Left cardiac atrium (tissue), 4 donors: ENCODE measurements at regions not wholly inside any gene's neighbourhood (a gene's known extent, or its start where the extent isn't known, plus 50 kb on each side); places are given as distances from the start of the nearest gene placed in this dataset.
A peak's percentile ranks its signal among the peaks of the same experiment; 100 is the strongest.

Source experiments
- ATAC-seq, 2 donors: fragments of 200-7000 bp; cut with Tn5 transposase; one replicate each; pipeline ENCODE4 v1.9.1; 2020; ENCODE audit warnings: mild to moderate bottlenecking in 2 of 2, moderate library complexity in 2 of 2
- DNase-seq: peaks from one replicate; pipeline ENCODE4 v3.0.0-alpha.2; 2020
- intact Hi-C, 2 donors: fragments of 100-400 bp; cut with DNase I; formaldehyde crosslinking; loops; one replicate each; pipeline versions ENCODE4 v1.14.1 to v1.15.1; 2022 to 2023
- donor health status: DM: no; HTN: yes; CAD: no.
- donor health status: DM: no; HTN: yes; CAD: no; lungs with severe emphysema.
- donor health status: DM: yes; HTN: yes; CAD: no.
- donor health status: Dilated cardiomyopathy.

DNA sequence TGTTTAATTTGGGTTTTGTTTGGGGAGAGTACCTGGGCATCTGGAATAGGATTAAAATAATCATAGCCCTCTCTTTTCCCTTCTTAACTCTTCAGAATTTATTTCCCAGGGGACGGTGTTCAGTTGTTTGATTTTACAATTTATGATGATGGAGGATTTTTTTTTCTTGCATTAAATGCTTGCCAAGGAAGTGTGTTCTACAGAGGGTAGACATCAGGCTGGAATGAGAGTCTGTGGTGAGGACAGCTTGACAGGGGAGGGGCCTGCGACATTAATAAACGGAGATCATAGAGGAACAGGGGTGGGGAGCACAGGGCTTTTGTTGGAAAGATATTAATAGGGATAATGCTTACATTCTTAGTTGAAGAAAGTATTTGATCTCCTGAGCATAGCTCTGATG lies 297.5 kb downstream of the CLIC5 start:
- intact Hi-C loops = loop anchor here (10.0 kb wide), 2 partner anchors 303 to 1243 kb away; no protein-coding TSS in a partner anchor
- ATAC-seq = no peak

DNA sequence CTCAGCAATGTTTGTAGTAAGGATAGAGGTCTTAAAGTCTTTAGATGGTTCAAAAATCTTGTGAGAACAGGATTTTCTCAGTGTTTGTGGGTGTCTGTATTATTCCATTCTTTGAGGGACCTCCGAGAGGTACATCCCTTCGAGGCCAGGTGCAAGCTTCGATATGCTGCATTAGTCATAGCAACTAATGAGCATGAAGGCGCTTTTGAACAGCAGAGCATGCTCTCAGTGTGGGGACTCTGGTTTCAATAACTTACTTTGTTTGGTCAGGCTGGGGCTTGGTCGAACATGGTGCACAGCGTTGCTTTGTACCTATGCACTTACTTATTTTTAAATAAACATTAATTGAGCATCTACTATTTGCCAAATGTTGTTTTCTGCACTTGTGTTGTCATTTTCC lies 297.9 kb downstream of the CLIC5 start:
- ATAC-seq (no peak), DNase-seq (no peak)
- intact Hi-C loops = loop anchor here (10.0 kb wide), 2 partner anchors 303 to 1243 kb away; no protein-coding TSS in a partner anchor

More for the DNA sequence above, 297.5 kb downstream of the CLIC5 start:
- no peak for DNase-seq

DNA sequence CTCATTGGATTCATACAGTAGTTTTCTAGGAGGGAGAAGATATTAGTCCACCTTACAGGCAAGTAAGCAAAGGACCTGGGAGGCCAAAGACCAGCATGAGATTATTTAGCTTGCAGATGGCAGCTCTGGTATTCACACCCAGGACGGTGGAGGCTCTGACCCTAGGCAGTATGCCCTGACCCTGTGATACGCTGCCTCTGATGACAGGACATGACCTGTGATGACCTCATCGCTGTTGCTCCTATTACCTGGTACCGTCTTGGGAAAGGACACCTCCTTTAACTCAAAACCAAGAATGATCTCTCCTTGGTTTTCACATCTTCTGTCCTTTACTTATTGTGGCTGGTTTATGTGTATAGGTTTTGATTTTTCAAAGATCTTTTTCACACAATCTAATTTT lies 298.6 kb downstream of the CLIC5 start:
- DNase-seq (no peak), ATAC-seq (no peak)
- intact Hi-C loops = loop anchor here (10.0 kb wide), 2 partner anchors 302 to 1242 kb away; no protein-coding TSS in a partner anchor

DNA sequence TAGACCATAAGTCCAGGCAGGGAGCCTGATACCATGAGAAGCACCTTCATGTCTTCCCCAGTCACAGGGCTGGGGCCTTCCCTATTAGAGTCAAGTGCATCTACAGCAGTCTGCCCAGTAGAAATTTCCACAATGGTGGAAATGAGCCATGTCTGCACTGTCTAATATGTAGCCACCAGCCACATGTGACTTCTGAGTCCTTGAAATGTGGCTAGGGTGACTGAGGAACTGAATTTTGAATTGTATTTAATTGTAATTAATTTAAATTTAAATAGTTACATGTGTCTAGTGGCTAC lies 300.2 kb downstream of the CLIC5 start:
- no peak for ATAC-seq
- intact Hi-C loops = loop anchor here (2.0 to 10.0 kb wide), 3 partner anchors 301 to 1241 kb away; no protein-coding TSS in a partner anchor
- no peak for DNase-seq

DNA sequence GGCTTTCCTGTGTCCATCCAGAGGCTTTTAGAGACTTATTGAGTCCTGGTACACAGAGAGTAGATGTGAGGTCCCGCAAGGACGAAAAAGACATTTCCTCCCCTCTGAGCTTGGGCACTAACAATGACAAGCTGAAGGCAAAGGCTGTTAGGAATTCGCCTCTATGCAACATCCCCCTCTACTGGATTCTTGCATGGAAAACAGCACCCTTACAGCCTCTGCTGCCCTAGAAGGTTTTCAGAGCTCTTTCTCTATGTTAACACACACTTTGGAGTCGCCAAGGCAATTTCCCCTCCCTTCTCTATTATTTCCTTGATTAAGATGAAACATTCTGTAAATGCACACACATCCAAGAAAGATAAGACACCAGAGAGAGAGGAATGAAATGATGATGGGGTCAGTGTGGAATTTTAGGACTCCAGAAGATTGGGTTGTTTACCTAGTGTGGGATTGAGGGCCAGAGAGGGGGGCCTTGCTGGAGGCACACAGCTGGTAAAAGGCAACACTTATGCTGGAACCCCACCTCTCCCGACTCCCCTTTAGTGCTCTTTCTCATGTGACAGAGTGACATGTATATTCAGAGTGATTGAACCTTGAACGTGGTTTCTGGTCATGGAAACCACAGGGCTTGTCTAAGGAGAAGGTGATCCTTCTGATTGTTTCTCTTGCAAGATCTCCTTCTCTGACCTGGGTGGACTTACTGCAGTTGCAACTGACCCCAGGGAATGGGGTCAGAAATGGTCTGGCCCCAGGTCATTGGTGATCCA lies 300.7 kb downstream of the CLIC5 start:
- intact Hi-C loops = loop anchor here (2.0 to 10.0 kb wide), 4 partner anchors 300 to 1240 kb away; no protein-coding TSS in a partner anchor
- ATAC-seq (peak; percentile 93), DNase-seq (no peak)

DNA sequence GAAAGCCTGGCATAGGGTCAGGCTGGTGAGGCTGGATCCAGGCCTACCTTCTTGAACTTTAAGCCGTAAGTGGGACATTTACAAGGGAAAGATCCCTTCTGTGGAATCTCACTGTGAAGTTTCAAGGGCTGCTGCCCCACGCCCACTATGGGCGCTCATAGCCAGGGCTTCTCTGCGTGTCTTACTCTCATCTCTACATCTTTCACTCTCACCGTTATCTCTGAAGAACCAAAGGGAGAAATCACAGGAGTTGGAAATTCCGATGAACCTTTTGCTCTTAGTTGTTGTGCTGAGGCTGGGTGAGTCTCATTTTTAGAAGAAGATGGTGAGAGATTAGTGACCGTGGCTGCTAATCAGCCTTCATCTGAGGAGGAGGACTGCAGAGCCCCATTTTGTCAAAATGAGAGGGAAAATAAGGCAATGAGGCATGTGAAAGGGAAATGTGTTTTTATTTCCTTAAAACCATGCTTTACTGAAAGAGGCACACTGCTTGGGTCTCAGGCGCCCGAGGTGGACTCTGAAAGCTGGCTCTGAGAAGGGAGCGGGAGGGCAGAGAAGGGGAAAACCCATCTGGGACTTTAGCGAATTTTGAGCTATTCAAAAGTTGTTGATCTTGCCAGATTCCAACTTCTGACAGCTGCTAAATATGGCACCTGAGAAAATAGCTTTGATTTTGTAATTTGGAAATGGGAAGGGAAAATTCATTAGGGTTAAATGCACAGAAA lies 301.5 kb downstream of the CLIC5 start:
- intact Hi-C loops = loop anchor here (2.0 to 10.0 kb wide), 4 partner anchors 299 to 1239 kb away; no protein-coding TSS in a partner anchor
- DNase-seq (no peak), ATAC-seq (no peak)
